ENCODE measurements at regions not wholly inside any gene's neighbourhood (a gene's known extent, or its start where the extent isn't known, plus 50 kb on each side); places are given as distances from the start of the nearest gene placed in this dataset.
A peak's percentile ranks its signal among the peaks of the same experiment; 100 is the strongest.

DNA sequence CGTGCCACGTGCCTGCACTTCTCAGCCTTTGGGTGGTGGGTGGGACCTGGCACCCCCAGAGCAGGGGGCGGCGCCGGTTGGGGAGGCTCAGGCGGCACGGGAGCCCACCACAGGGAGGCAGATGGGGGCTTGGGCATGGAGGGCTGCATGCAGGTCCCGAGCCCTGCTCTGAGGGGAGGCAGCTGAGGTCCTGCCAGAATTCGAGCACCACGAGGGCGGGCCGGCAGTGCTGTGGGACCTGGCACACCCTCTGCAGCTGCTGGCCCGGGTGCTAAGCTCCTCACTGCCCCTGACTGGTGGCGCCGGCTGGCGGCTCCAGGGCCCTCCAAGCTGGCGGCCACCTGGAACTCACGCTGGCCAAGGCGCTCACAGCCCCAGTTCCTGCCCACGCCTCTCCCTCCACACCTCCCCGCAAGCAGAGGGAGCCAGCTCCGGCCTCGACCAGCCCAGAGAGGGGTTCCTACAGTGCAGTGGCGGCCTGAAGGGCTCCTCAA is 1176.8 kb upstream of the GYPC start:
- TF ChIP-seq, protein P1, sequence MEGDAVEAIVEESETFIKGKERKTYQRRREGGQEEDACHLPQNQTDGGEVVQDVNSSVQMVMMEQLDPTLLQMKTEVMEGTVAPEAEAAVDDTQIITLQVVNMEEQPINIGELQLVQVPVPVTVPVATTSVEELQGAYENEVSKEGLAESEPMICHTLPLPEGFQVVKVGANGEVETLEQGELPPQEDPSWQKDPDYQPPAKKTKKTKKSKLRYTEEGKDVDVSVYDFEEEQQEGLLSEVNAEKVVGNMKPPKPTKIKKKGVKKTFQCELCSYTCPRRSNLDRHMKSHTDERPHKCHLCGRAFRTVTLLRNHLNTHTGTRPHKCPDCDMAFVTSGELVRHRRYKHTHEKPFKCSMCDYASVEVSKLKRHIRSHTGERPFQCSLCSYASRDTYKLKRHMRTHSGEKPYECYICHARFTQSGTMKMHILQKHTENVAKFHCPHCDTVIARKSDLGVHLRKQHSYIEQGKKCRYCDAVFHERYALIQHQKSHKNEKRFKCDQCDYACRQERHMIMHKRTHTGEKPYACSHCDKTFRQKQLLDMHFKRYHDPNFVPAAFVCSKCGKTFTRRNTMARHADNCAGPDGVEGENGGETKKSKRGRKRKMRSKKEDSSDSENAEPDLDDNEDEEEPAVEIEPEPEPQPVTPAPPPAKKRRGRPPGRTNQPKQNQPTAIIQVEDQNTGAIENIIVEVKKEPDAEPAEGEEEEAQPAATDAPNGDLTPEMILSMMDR (IDR thresholded peaks at IDR 0.05; ENCODE audit: unreplicated experiment), result no peak
- Mint-ChIP-seq H3K36me3 (no peaks in the 10 kb centered on the region), H3K27ac (no peak overlapping the region), H3K4me3 (no peak overlapping the region), H3K27me3 (ENCODE audit: low read depth) (peaks cover 2% of the 10 kb centered on the region), H3K9me3 (peaks cover 38% of the 10 kb centered on the region), H3K4me1 (no peaks in the 10 kb centered on the region)
- no peak for DNase-seq (ENCODE audit: low spot score in 2 of 2, unreplicated experiment in 2 of 2)

DNA sequence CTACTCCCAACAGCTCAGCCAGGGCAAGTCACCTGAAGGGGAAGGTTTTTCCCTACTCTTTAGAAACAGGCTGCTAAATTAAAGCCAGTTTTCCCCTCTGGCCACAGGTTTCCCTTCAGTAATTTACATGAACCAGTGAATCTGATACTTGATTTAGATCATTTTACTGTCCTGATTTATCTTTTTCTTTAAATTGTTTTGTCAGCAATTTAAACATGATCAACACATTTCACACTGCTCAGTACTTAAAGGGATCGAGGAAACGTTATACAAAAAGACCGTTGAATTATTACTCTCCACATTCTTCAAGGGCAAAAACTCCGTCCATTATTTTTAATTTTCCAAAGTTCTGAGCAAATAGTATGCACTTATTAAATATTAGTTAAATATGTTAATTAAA is 1165.7 kb upstream of the GYPC start:
- H3K4me1 Mint-ChIP-seq, result no peaks in the 10 kb centered on the region
- H3K27me3 Mint-ChIP-seq (ENCODE audit: low read depth), result no peaks in the 10 kb centered on the region
- DNase-seq (ENCODE audit: low spot score in 2 of 2, unreplicated experiment in 2 of 2), result no peak
- peaks cover 15% of the 10 kb centered on the region for H3K9me3 Mint-ChIP-seq
- H3K4me3 Mint-ChIP-seq, result no peak overlapping the region
- TF ChIP-seq, protein P1 (IDR thresholded peaks at IDR 0.05; ENCODE audit: unreplicated experiment), result no peak
- H3K36me3 Mint-ChIP-seq, result no peaks in the 10 kb centered on the region
- no peak overlapping the region for H3K27ac Mint-ChIP-seq

DNA sequence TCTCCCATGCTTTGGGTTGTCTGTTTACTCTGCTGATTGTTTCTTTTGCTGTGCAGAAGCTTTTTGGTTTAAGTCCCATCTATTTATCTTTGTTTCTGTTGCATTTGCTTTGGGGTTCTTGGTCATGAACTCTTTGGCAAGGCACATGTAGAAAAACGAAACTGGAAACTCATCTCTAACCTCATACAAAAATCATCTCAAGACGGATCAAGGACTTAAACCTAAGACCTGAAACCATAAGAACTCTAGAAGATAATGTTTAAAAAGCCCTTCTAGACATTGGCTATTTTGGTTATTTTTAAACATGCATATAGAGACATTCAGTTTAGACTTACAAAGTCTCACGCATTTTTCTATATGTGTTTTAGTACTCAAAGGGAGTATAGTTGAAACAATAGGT is 1164.3 kb upstream of the GYPC start:
- Mint-ChIP-seq H3K27me3 (ENCODE audit: low read depth) (no peaks in the 10 kb centered on the region), H3K36me3 (no peaks in the 10 kb centered on the region), H3K27ac (no peak overlapping the region), H3K4me3 (no peak overlapping the region), H3K4me1 (no peaks in the 10 kb centered on the region), H3K9me3 (peaks cover 15% of the 10 kb centered on the region)
- no peak for DNase-seq (ENCODE audit: low spot score in 2 of 2, unreplicated experiment in 2 of 2)
- TF ChIP-seq, protein P1 (IDR thresholded peaks at IDR 0.05; ENCODE audit: unreplicated experiment), result no peak

DNA sequence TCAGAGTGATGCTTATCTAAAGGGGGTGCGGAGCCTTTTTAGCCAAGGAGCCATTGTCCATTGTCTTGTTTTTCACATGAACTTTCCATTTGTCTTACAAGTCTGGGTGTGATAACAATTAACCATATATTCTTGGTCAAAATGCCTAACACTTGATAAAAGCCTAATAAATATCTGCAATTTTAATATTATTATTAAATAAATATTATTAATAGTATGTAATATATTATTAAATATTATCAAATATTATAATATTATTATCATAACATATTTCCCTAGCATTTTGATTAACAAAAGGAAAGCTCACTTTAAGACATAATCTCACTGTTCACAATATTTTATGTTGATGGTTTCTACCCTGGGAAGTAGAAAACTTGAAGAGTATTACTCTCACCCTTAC is 1143.6 kb upstream of the GYPC start:
- Mint-ChIP-seq H3K9me3 (peaks cover 35% of the 10 kb centered on the region), H3K4me1 (no peaks in the 10 kb centered on the region), H3K4me3 (no peak overlapping the region), H3K36me3 (peaks cover under 1% of the 10 kb centered on the region), H3K27ac (no peak overlapping the region), H3K27me3 (ENCODE audit: low read depth) (no peaks in the 10 kb centered on the region)
- DNase-seq (ENCODE audit: low spot score in 2 of 2, unreplicated experiment in 2 of 2), result no peak
- TF ChIP-seq, protein P1 (IDR thresholded peaks at IDR 0.05; ENCODE audit: unreplicated experiment), result no peak

DNA sequence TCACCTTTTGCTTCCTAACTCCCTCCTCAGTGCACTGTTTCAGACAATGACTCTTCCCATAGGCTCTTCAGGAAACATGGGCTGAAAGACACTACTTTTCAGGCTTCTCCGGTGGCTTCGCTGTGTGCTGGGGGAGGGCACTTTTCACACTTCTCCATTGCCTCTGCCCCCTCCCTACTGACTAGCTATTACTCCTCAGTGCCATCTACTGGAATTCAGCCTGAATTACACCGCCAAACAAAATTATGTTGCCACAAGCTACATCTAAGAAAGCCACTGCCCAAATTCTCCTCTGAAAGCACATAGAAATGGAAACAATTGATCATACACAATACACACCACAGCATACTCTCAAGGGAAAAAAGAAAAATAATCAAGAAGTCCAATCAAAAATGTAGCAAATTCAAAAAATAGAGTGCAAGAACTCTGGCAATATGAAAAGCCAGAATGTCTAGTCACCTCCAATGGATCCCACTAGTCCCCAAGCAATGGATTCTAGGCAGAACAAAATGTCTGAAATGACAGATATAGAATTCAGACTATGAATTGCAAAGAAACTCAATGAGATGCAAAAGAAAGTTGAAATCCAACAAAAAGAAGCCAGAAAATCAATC is 1139.4 kb upstream of the GYPC start:
- peaks cover 49% of the 10 kb centered on the region for H3K9me3 Mint-ChIP-seq
- H3K36me3 Mint-ChIP-seq, result peaks cover 5% of the 10 kb centered on the region
- TF ChIP-seq, protein P1 (IDR thresholded peaks at IDR 0.05; ENCODE audit: unreplicated experiment), result peak; percentile 28
- no peaks in the 10 kb centered on the region for H3K4me1 Mint-ChIP-seq
- no peaks in the 10 kb centered on the region for H3K27me3 Mint-ChIP-seq (ENCODE audit: low read depth)
- no peak for DNase-seq (ENCODE audit: low spot score in 2 of 2, unreplicated experiment in 2 of 2)
- H3K4me3 Mint-ChIP-seq, result no peak overlapping the region
- no peak overlapping the region for H3K27ac Mint-ChIP-seq
